ENCODE measurements at regions not wholly inside any gene's neighbourhood (a gene's known extent, or its start where the extent isn't known, plus 50 kb on each side); places are given as distances from the start of the nearest gene placed in this dataset.

- no peak for TF ChIP-seq CTCF (conservative IDR thresholded peaks at IDR 0.05 in 1 of 2, IDR thresholded peaks at IDR 0.05 in 1 of 2; ENCODE audit: extremely low read depth in 1 of 2, insufficient read depth in 1 of 2, low read depth in 1 of 2, low read length in 2 of 2)
- TF ChIP-seq EZH2 (IDR thresholded peaks at IDR 0.05; ENCODE audit: borderline replicate concordance, low read length), result no peak
Measured at GRCh38 chr3:18774319-18775088, 349.4 kb upstream of the SATB1 start.
